Activated CD8-positive, alpha-beta memory T cell treated with anti-CD3 and anti-CD28 coated beads, Interleukin-2, amount 50 U/mL, for 1 hour (primary cell): ENCODE measurements at regions not wholly inside any gene's neighbourhood (a gene's known extent, or its start where the extent isn't known, plus 50 kb on each side); places are given as distances from the start of the nearest gene placed in this dataset.

Experiments
- DNase-seq: peaks from one replicate; pipeline ENCODE4 v3.0.0-alpha.2; 2020; ENCODE audit errors: extremely low read depth

- no peak for DNase-seq
Measured at GRCh38 chr2:8003462-8004075, 678.3 kb upstream of the ID2 start.

GRCh38 chr2:8004250-8004681, 677.6 kb upstream of the ID2 start:
- DNase-seq: no peak

DNA sequence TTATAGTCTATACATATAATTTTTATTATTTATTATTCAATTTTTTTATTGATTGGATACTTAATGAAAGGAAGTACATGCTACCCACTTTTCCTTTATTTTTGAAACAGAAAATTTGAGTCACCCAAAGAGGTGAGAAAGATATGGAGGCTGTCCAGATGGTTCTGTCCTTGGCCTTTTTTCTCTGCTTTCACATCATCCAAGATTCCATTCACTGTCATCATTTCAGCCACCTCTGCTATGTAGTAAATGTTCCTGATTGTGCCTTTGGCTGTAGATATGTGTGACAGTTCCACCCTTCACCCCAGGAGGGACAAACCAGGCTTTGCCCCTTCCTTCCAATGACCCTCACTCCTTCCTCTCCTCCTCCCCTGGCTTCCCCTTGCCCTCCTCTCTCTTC, 675.7 kb upstream of the ID2 start:
- no peak for DNase-seq

DNA sequence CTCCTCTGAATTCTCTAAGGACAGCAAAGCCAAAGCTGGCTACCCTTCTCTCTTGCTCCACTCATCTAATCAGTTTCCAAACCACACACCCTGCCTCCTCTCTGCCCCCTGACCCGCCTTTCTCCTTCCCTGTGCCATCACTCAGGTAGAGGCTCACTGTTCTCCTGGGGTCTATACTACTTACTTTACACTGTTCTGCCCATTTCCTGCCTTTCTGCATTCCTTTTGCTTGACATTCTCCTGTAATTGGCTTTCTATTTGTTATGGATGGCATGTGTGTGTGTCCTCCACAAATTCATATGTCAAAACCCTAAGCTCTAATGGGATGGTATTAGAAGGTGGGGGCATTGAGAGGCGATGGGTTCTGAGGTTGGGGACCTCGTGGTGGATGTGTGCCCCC, 675.2 kb upstream of the ID2 start:
- no peak for DNase-seq

DNA sequence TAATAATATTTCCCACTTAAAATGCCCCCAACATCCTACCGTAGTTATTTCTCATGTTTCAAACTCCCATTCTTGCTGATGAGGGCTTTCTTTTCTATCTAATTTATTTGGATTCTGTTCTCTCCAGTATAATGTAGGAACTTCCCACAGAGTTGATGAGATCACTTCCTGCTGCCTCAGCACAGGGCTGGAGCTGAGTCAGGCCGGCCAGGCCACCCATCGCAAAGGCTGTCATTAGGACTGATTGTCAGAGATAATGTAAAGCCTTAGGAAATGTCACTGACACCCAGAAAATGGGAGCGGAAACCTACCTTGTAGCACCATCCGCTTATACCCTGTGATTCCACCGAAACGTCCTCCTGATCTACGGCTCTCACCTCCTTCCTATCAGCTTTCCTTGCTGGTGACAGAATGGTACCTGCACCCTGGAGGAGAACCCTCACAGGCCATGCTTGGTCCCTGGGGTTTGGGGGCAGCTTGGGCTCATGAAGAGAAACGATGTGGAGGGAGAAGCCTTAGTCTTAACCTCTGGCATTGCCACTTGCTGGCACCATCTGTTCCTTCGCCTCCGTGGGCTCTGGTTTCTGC, 672.8 kb upstream of the ID2 start:
- DNase-seq: no peak

- no peak for DNase-seq
Measured at GRCh38 chr2:8015848-8016600, 665.8 kb upstream of the ID2 start.

DNA sequence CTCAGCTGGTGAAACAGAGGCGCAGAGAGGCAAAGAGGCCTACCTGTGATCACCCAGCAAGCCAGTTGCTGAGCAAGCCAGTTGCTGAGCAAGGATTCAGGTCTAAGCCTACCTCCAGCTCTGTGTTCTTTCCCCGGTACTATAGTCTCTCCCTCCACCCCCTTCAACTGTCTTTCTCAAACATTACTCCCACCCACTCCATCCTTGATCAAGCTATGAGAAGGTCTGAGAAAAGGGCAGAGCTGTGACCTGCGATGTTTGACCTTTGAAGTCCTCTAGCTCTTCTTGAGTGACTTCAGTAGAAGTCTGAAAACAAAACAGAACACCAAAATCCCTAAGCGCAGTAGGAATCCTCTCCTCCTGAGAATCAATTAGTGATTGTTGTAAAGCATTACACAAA, 665.2 kb upstream of the ID2 start:
- DNase-seq: no peak

DNA sequence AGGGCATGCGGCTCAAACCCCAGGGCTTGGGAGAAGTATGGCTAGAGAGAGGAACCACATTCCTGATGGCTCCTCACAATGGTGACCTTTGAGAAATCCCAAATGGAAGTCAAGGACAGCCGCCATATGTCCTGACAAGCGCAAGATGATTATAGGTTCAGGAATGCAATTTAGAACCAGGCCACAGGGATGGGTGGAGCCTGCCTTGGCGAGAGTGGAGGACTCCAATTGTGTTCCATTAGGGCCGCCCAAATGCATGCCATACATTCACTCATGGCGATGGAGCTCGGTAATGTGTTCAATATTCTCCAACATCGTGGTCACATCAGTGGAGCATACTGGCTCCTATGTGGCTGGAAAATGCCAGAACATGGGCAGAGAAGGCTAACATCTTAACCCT, 662.9 kb upstream of the ID2 start:
- no peak for DNase-seq

DNA sequence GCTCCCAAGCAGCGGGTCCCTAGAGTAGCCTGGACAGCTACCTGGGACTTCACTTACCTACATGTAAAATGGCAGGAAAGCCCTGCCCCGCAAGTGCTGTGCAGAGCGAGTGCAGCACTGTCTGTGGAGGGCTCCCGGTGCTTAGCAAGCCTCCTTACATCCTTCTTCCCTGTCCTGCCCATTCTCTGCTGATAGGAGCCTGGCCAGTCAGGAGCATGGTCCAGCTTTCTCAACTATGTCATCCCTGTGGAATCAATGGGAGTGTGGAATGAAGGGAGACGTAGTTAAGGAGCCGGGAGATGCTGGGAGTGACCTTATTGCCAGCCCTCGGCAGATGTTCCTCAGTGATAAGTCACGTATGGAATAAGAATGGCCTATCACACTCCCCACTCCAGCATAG, 661.9 kb upstream of the ID2 start:
- DNase-seq: no peak

DNA sequence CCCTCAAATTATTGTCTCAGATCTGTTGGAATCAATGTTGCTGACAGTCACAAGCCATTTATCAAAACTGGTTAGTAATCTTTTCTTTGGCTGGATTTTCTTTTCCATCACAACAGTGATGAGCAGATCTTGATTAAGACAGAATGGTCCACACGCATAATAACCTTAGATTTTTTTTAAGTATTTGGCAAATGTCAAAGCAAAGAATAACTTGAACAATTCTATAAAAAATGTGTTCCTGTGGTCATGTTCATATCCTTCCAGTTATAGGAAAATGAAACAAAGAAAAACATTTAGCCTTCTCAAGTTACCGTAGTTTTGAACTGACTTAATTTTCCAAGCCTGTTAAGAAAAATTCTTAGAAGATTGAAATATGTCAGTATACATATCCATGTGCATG, 659.9 kb upstream of the ID2 start:
- no peak for DNase-seq

DNA sequence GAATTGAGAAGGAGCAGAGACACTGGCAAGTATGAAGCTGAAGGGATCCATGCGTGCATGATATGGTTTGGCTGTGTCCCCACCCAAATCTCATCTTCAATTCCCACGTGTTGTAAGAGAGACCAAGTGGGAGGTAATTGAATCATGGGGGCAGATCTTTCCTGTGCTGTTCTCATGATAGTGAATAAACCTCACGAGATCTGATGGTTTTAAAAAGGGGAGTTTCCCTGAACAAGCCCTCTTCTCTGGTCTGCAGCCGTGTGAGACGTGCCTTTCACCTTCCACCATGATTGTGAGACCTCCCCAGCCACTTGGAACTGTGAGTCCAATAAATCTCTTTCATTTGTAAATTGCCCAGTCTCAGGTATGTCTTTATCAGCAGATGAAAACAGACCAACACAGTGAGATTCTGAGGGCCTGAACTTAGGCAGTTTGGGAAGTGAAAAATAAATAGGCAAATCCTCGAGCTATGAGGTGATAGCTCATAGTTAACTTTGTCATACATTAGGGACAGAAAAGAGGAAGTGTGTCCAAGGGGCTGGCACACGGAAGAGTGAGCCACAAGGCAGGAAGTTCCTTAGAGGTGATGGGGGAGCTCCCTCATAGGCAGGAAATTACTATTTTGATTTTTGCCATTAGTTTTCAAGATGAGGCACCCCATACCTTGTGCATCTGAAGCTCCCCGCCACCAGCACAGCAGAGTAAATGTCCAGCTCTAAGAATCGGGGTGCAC, 658.8 kb upstream of the ID2 start:
- no peak for DNase-seq

DNA sequence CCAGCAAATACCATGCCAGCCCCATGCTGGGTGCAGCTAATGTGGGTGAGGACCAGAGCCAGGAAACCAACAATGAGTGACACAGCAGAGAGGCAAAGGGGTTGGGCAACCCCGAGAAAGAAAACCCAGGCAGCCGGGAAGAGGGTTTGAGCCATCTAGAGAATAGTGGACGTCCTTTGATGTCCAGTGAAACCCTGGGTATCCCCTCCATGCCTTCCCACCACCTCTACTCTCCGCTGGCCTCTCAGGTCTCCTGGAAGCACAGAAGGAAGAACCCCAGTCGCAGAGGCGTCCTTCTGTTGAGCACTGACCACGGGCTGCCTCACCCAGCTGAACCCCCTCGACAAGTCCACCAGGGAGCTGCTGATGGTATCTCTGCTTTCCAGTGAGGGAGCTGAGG, 657.4 kb upstream of the ID2 start:
- DNase-seq: no peak

GRCh38 chr2:8026381-8026780, 655.5 kb upstream of the ID2 start:
- no peak for DNase-seq

GRCh38 chr2:8027387-8027786, 654.5 kb upstream of the ID2 start:
- no peak for DNase-seq

DNA sequence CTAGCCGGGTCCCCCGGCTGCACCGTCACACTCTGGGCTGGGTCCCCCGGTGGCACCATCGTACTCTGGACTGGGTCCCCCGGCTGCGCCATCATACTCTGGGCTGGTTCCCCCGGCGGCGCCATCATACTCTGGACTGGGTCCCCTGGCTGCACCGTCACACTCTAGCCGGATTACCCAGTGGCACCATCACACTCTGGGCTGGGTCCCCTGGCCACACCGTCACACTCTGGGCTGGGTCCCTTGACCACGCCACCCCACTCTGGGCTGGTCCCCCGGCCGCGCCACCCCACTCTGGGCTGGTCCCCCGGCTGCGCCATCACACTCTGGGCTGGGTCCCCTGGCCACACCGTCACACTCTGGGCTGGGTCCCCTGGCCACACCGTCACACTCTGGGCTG, 653.8 kb upstream of the ID2 start:
- no peak for DNase-seq

DNA sequence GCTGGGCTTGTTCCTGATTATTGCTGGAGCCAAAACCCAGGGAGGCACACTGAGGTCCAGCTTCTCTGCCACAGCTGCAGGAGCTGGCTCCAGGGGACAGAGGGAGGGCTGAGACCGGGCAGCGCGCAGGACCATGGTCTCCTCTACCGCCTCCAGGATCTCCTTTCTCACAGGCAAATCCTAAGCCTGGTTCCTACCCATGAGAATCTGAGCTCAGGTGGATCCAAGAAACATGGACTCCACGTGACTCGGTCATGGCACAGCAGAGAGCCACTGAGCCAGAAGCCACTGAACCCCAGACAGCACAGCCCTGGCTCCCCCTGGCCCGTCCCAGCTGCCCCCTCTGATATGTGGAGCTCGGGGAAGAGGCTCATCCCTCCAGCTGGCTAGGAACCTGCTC, 653.4 kb upstream of the ID2 start:
- DNase-seq: no peak

- DNase-seq: no peak
Measured at GRCh38 chr2:8028981-8029380, 652.9 kb upstream of the ID2 start.

- DNase-seq: no peak
Measured at GRCh38 chr2:8030573-8031303, 651.1 kb upstream of the ID2 start.

DNA sequence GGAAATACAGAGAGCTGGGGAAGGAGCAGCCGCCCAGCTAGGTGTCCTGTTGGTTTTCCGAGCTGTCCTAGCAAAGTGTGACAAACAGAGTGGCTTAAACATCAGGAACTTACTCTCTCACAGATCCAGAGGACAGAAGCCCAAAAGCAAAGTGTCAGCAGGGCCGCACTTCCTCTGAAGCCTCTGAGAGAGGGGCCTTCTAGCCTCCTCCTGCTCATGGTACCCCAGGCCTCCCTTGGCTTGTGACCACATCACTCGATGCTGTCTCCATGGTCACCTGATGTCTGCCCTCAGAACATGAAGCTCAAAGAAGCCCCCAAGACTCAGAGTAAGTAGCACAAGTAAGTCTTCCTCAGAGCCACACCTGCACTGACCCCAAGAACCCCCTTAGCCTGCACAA, 650.5 kb upstream of the ID2 start:
- DNase-seq: no peak

- no peak for DNase-seq
Measured at GRCh38 chr2:8033546-8034096, 648.2 kb upstream of the ID2 start.

DNA sequence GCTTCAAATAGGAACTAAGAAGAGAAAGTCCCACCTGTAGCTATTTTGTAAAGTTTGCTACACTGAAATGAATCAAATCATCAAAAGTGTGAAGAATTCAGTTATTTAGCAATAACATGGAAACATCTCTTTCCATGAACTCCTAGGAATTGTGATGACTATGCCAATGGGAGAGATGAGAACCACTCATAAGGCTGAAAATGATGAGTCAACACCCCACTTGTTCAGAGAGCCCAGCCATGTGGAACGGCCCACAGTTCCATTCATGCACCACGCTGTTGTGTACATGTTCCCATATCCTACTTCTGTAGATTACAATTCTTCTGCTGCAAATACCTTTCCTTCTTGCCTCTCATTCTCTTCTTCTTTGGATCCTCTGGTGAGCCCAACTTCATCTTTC, 645.5 kb upstream of the ID2 start:
- no peak for DNase-seq

DNA sequence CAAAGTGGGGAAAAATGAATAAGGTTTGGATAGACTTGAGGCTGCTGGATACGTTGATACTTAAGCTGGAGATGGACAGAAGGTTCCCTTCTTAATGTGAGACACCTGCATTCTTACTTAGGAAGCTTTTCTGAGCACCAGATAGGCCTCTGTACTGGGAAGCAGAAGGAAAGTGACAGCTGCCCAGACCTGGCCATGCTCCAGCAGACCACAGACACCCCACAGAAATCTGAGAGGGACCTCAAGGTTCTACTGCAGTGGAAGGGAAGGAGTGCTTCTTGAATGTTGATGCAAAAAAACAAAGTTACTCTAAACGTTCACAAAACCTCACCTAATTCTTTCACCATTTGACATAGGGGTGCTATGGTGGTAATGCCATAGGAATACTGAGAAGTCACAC, 642.1 kb upstream of the ID2 start:
- DNase-seq: no peak
